Activated T-helper 2 cell treated with anti-CD3 and anti-CD28 coated beads, Interferon-gamma antibody, Interleukin-2, Interleukin-4, amounts not matched to agents 10 μg/mL and 5 μg/mL and 100 μg/mL, durations not matched to agents 14 hours and 24 hours and 36 hours (primary cell): ENCODE measurements at regions not wholly inside any gene's neighbourhood (a gene's known extent, or its start where the extent isn't known, plus 50 kb on each side); places are given as distances from the start of the nearest gene placed in this dataset.
A peak's percentile ranks its signal among the peaks of the same experiment; 100 is the strongest.
"Not testable (repeated sequence)": the region's sequence is repeated elsewhere in the genome, so short reads cannot be mapped to it uniquely, and the experiment has no call there.

Source experiments
- DNase-seq: peaks from one replicate; pipeline ENCODE4 v3.0.0; 2021; ENCODE audit warnings: low spot score
- H3K27ac Mint-ChIP-seq: one replicate; pipeline ENCODE4 v1.8.0; 2021; ENCODE audit warnings: mixed read lengths
- H3K27me3 Mint-ChIP-seq: one replicate; pipeline ENCODE4 v1.8.0; 2021; ENCODE audit warnings: low read depth, mixed read lengths
- H3K36me3 Mint-ChIP-seq: one replicate; pipeline ENCODE4 v1.8.0; 2021; ENCODE audit warnings: low read depth, mixed read lengths
- H3K4me1 Mint-ChIP-seq: one replicate; pipeline ENCODE4 v1.8.0; 2021; ENCODE audit warnings: low read depth, mixed read lengths
- H3K4me3 Mint-ChIP-seq: one replicate; pipeline ENCODE4 v1.8.0; 2021; ENCODE audit warnings: low read depth, mild to moderate bottlenecking, moderate library complexity, mixed read lengths
- H3K9me3 Mint-ChIP-seq: one replicate; pipeline ENCODE4 v1.8.0; 2021; ENCODE audit warnings: mixed read lengths
- intact Hi-C: fragments of 100-400 bp; cut with micrococcal nuclease; formaldehyde crosslinking; loops from one replicate; pipeline ENCODE4 v1.15.1; 2023

GRCh38 chr12:89053817-89054216, 298.5 kb downstream of the DUSP6 start:
- H3K27me3 Mint-ChIP-seq, DNase-seq, H3K4me3 Mint-ChIP-seq, H3K27ac Mint-ChIP-seq: not testable (repeated sequence)
- H3K4me1 Mint-ChIP-seq, result peaks cover 41% of the 10 kb centered on the region
- intact Hi-C loops, result loop anchor here (5.0 kb wide), 1 partner anchor 37 kb away; no protein-coding TSS in a partner anchor
- H3K9me3 Mint-ChIP-seq, result peaks cover 29% of the 10 kb centered on the region
- peaks cover 35% of the 10 kb centered on the region for H3K36me3 Mint-ChIP-seq

GRCh38 chr12:89051065-89051677, 301.1 kb downstream of the DUSP6 start:
- H3K4me3 Mint-ChIP-seq, result no peak overlapping the region
- peaks cover 29% of the 10 kb centered on the region for H3K9me3 Mint-ChIP-seq
- intact Hi-C loops, result loop anchor here (1.0 to 5.0 kb wide), 4 partner anchors 34 to 478 kb away; no protein-coding TSS in a partner anchor
- H3K36me3 Mint-ChIP-seq, result peaks cover 38% of the 10 kb centered on the region
- H3K27me3 Mint-ChIP-seq, result no peaks in the 10 kb centered on the region
- H3K27ac Mint-ChIP-seq, result peak overlapping the region; percentile 42
- peaks cover 43% of the 10 kb centered on the region for H3K4me1 Mint-ChIP-seq
- no peak for DNase-seq

GRCh38 chr12:89047856-89048418, 304.4 kb downstream of the DUSP6 start:
- peaks cover 34% of the 10 kb centered on the region for H3K36me3 Mint-ChIP-seq
- H3K9me3 Mint-ChIP-seq, result peaks cover 12% of the 10 kb centered on the region
- intact Hi-C loops, result no loop called here
- no peak overlapping the region for H3K27ac Mint-ChIP-seq
- peaks cover 40% of the 10 kb centered on the region for H3K4me1 Mint-ChIP-seq
- H3K27me3 Mint-ChIP-seq, result no peaks in the 10 kb centered on the region
- H3K4me3 Mint-ChIP-seq, result no peak overlapping the region
- DNase-seq, result no peak

- H3K9me3 Mint-ChIP-seq, result peaks cover 21% of the 10 kb centered on the region
- intact Hi-C loops, result loop anchor here (2.0 kb wide), 4 partner anchors 24 to 822 kb away; no protein-coding TSS in a partner anchor
- H3K36me3 Mint-ChIP-seq, result peaks cover 57% of the 10 kb centered on the region
- H3K4me3 Mint-ChIP-seq, result no peak overlapping the region
- peaks cover 66% of the 10 kb centered on the region for H3K4me1 Mint-ChIP-seq
- H3K27me3 Mint-ChIP-seq, result no peaks in the 10 kb centered on the region
- peak overlapping the region; percentile 94 for H3K27ac Mint-ChIP-seq
- no peak for DNase-seq
Observed at GRCh38 chr12:89041078-89041477, 311.2 kb downstream of the DUSP6 start.

GRCh38 chr12:89040146-89040964, 311.9 kb downstream of the DUSP6 start:
- intact Hi-C loops, result loop anchor here (1.0 to 2.0 kb wide), 13 partner anchors 24 to 822 kb away; partner anchors contain the start of genes DUSP6 and POC1B
- H3K27me3 Mint-ChIP-seq, result no peaks in the 10 kb centered on the region
- peak overlapping the region; percentile 50 for H3K4me3 Mint-ChIP-seq
- peaks cover 62% of the 10 kb centered on the region for H3K36me3 Mint-ChIP-seq
- H3K9me3 Mint-ChIP-seq, result peaks cover 21% of the 10 kb centered on the region
- H3K4me1 Mint-ChIP-seq, result peaks cover 67% of the 10 kb centered on the region
- H3K27ac Mint-ChIP-seq, result peak overlapping the region; percentile 94
- peak; percentile 83 for DNase-seq

- DNase-seq, result no peak
- H3K9me3 Mint-ChIP-seq, result peaks cover 25% of the 10 kb centered on the region
- H3K27ac Mint-ChIP-seq, result peak overlapping the region; percentile 90
- H3K27me3 Mint-ChIP-seq, result no peaks in the 10 kb centered on the region
- intact Hi-C loops, result loop anchor here (1.0 to 2.0 kb wide), 2 partner anchors 20 to 718 kb away; no protein-coding TSS in a partner anchor
- H3K36me3 Mint-ChIP-seq, result peaks cover 60% of the 10 kb centered on the region
- peaks cover 71% of the 10 kb centered on the region for H3K4me1 Mint-ChIP-seq
- peak overlapping the region; percentile 15 for H3K4me3 Mint-ChIP-seq
Observed at GRCh38 chr12:89038831-89039512, 313.3 kb downstream of the DUSP6 start.

GRCh38 chr12:89033062-89033461, 319.2 kb downstream of the DUSP6 start:
- Mint-ChIP-seq H3K27me3 (no peaks in the 10 kb centered on the region), H3K9me3 (peaks cover 14% of the 10 kb centered on the region), H3K36me3 (peaks cover 35% of the 10 kb centered on the region)

GRCh38 chr12:89029961-89030360, 322.3 kb downstream of the DUSP6 start:
- no peak for DNase-seq
- Mint-ChIP-seq H3K27ac (no peak overlapping the region), H3K27me3 (no peaks in the 10 kb centered on the region), H3K9me3 (peaks cover 14% of the 10 kb centered on the region), H3K4me3 (no peak overlapping the region), H3K36me3 (peaks cover 24% of the 10 kb centered on the region), H3K4me1 (peaks cover 50% of the 10 kb centered on the region)
- intact Hi-C loops, result no loop called here

More at GRCh38 chr12:89033062-89033461, 319.2 kb downstream of the DUSP6 start:
- Mint-ChIP-seq H3K4me3 (no peak overlapping the region), H3K4me1 (peaks cover 55% of the 10 kb centered on the region), H3K27ac (no peak overlapping the region)
- intact Hi-C loops, result no loop called here
- DNase-seq, result no peak

GRCh38 chr12:89024580-89024979, 327.7 kb downstream of the DUSP6 start:
- peaks cover 22% of the 10 kb centered on the region for H3K4me1 Mint-ChIP-seq
- H3K27me3 Mint-ChIP-seq, result no peaks in the 10 kb centered on the region
- intact Hi-C loops, result loop anchor here (5.0 kb wide), 1 partner anchor 727 kb away; no protein-coding TSS in a partner anchor
- H3K9me3 Mint-ChIP-seq, result peaks cover 6% of the 10 kb centered on the region
- peaks cover 18% of the 10 kb centered on the region for H3K36me3 Mint-ChIP-seq
- H3K27ac Mint-ChIP-seq, result no peak overlapping the region
- no peak for DNase-seq
- no peak overlapping the region for H3K4me3 Mint-ChIP-seq

GRCh38 chr12:89023936-89024335, 328.4 kb downstream of the DUSP6 start:
- Mint-ChIP-seq H3K4me3 (no peak overlapping the region), H3K4me1 (peaks cover 23% of the 10 kb centered on the region), H3K27me3 (no peaks in the 10 kb centered on the region), H3K9me3 (peaks cover 6% of the 10 kb centered on the region), H3K36me3 (peaks cover 18% of the 10 kb centered on the region), H3K27ac (no peak overlapping the region)
- intact Hi-C loops, result loop anchor here (5.0 kb wide), 1 partner anchor 727 kb away; no protein-coding TSS in a partner anchor
- DNase-seq, result no peak

GRCh38 chr12:89020689-89021088, 331.6 kb downstream of the DUSP6 start:
- H3K27ac Mint-ChIP-seq, result no peak overlapping the region
- peaks cover 12% of the 10 kb centered on the region for H3K36me3 Mint-ChIP-seq
- peaks cover 27% of the 10 kb centered on the region for H3K4me1 Mint-ChIP-seq
- H3K27me3 Mint-ChIP-seq, result peaks cover 1% of the 10 kb centered on the region
- no peak for DNase-seq
- peaks cover 6% of the 10 kb centered on the region for H3K9me3 Mint-ChIP-seq
- intact Hi-C loops, result loop anchor here (5.0 kb wide), 1 partner anchor 723 kb away; no protein-coding TSS in a partner anchor
- H3K4me3 Mint-ChIP-seq, result no peak overlapping the region

GRCh38 chr12:89020121-89020480, 332.2 kb downstream of the DUSP6 start:
- peaks cover 27% of the 10 kb centered on the region for H3K4me1 Mint-ChIP-seq
- DNase-seq, result no peak
- H3K27me3 Mint-ChIP-seq, result peaks cover 1% of the 10 kb centered on the region
- intact Hi-C loops, result loop anchor here (5.0 kb wide), 1 partner anchor 723 kb away; no protein-coding TSS in a partner anchor
- H3K36me3 Mint-ChIP-seq, result peaks cover 12% of the 10 kb centered on the region
- H3K27ac Mint-ChIP-seq, result no peak overlapping the region
- H3K9me3 Mint-ChIP-seq, result peaks cover 6% of the 10 kb centered on the region
- H3K4me3 Mint-ChIP-seq, result no peak overlapping the region
